Trophoblast cell (in vitro differentiated cells and primary cell): ENCODE measurements at regions not wholly inside any gene's neighbourhood (a gene's known extent, or its start where the extent isn't known, plus 50 kb on each side); places are given as distances from the start of the nearest gene placed in this dataset.

Experiments
- DNase-seq, 2 donors: peaks; one replicate each; pipeline ENCODE4 v3.0.0-alpha.2; 2016
- H2AFZ ChIP-seq: 2 replicates; pipeline ENCODE4 v1.6.1; 2013; ENCODE audit warnings: low read length, moderate library complexity, mild to moderate bottlenecking; ENCODE audit not compliant: insufficient read depth, poor library complexity
- H2AK5ac ChIP-seq: 2 replicates; pipeline ENCODE4 v1.6.1; 2013; ENCODE audit warnings: mild to moderate bottlenecking, low read length
- H2BK120ac ChIP-seq: 2 replicates; pipeline ENCODE4 v1.6.1; 2013; ENCODE audit warnings: low read length, mild to moderate bottlenecking, moderate library complexity; ENCODE audit not compliant: insufficient read depth, poor library complexity
- H2BK12ac ChIP-seq: 2 replicates; pipeline ENCODE4 v1.6.1; 2013; ENCODE audit warnings: mild to moderate bottlenecking, low read length, moderate library complexity
- H2BK5ac ChIP-seq: 2 replicates; pipeline ENCODE4 v1.6.1; 2013; ENCODE audit warnings: low read length, low read depth, moderate library complexity, mild to moderate bottlenecking; ENCODE audit not compliant: poor library complexity
- H3K14ac ChIP-seq: 2 replicates; pipeline ENCODE4 v1.6.1; 2013; ENCODE audit warnings: mild to moderate bottlenecking, low read length
- H3K18ac ChIP-seq: 2 replicates; pipeline ENCODE4 v1.6.1; 2013; ENCODE audit warnings: mild to moderate bottlenecking, low read length
- H3K23ac ChIP-seq: 2 replicates; pipeline ENCODE4 v1.6.1; 2013; ENCODE audit warnings: low read length
- H3K27ac ChIP-seq: 2 replicates; pipeline ENCODE4 v1.5.1; 2013; ENCODE audit warnings: low read depth, mild to moderate bottlenecking, inconsistent platforms, low read length, moderate library complexity
- H3K27me3 ChIP-seq: 2 replicates; pipeline ENCODE4 v1.6.1; 2013; ENCODE audit warnings: inconsistent platforms, mild to moderate bottlenecking, low read length, moderate library complexity; ENCODE audit not compliant: insufficient read depth
- H3K36me3 ChIP-seq, 2 experiments: 1 replicate in 1 of 2; 2 replicates in 1 of 2; pipeline ENCODE4 v1.6.1; 2013; ENCODE audit warnings: low read length in 2 of 2, mild to moderate bottlenecking in 2 of 2, moderate library complexity in 1 of 2; ENCODE audit not compliant: insufficient read depth in 2 of 2, control insufficient read depth in 1 of 2
- H3K4ac ChIP-seq: 2 replicates; pipeline ENCODE4 v1.6.1; 2013; ENCODE audit warnings: low read depth, mild to moderate bottlenecking, low read length, moderate library complexity
- H3K4me1 ChIP-seq, 2 experiments: 1 replicate in 1 of 2; 2 replicates in 1 of 2; pipeline ENCODE4 v1.6.1; 2013; ENCODE audit warnings: low read length in 2 of 2, mild to moderate bottlenecking in 2 of 2, moderate library complexity in 1 of 2; ENCODE audit not compliant: insufficient read depth in 2 of 2, control insufficient read depth in 1 of 2
- H3K4me2 ChIP-seq: 2 replicates; pipeline ENCODE4 v1.6.1; 2013; ENCODE audit warnings: inconsistent platforms, mild to moderate bottlenecking, low read length, moderate library complexity
- H3K4me3 ChIP-seq: 2 replicates; pipeline ENCODE4 v1.5.1; 2013; ENCODE audit warnings: mild to moderate bottlenecking, low read depth, low read length, inconsistent platforms
- H3K79me1 ChIP-seq: one replicate; pipeline ENCODE4 v1.6.1; 2013; ENCODE audit warnings: low read length
- H3K79me2 ChIP-seq: 2 replicates; pipeline ENCODE4 v1.6.1; 2013; ENCODE audit warnings: low read length, mild to moderate bottlenecking; ENCODE audit not compliant: control insufficient read depth, insufficient read depth, poor library complexity
- H3K9ac ChIP-seq: 2 replicates; pipeline ENCODE4 v1.6.1; 2013; ENCODE audit warnings: mild to moderate bottlenecking, low read length
- H3K9me3 ChIP-seq: 2 replicates; pipeline ENCODE4 v1.6.1; 2013; ENCODE audit warnings: low read depth, mild to moderate bottlenecking, control low read depth, inconsistent platforms, low read length; ENCODE audit not compliant: insufficient read depth
- H4K12ac ChIP-seq: 2 replicates; pipeline ENCODE4 v1.6.1; 2013; ENCODE audit warnings: low read depth, mild to moderate bottlenecking, low read length, moderate library complexity
- H4K8ac ChIP-seq: 2 replicates; pipeline ENCODE4 v1.6.1; 2013; ENCODE audit warnings: low read depth, mild to moderate bottlenecking, low read length, moderate library complexity
- H4K91ac ChIP-seq: one replicate; pipeline ENCODE4 v1.6.1; 2013; ENCODE audit warnings: low read depth, mild to moderate bottlenecking, low read length, moderate library complexity
- WGBS: extraction: QIAGEN DNeasy Blood & Tissue Kit; methylation state at CpG from one replicate; pipeline ENCODE4 v1.1.7; 2013; ENCODE audit warnings: missing lambda C conversion rate; ENCODE audit not compliant: insufficient read length, insufficient coverage; ENCODE audit errors: extremely low coverage; 5-methylcytosine and 5-hydroxymethylcytosine counted together

DNA sequence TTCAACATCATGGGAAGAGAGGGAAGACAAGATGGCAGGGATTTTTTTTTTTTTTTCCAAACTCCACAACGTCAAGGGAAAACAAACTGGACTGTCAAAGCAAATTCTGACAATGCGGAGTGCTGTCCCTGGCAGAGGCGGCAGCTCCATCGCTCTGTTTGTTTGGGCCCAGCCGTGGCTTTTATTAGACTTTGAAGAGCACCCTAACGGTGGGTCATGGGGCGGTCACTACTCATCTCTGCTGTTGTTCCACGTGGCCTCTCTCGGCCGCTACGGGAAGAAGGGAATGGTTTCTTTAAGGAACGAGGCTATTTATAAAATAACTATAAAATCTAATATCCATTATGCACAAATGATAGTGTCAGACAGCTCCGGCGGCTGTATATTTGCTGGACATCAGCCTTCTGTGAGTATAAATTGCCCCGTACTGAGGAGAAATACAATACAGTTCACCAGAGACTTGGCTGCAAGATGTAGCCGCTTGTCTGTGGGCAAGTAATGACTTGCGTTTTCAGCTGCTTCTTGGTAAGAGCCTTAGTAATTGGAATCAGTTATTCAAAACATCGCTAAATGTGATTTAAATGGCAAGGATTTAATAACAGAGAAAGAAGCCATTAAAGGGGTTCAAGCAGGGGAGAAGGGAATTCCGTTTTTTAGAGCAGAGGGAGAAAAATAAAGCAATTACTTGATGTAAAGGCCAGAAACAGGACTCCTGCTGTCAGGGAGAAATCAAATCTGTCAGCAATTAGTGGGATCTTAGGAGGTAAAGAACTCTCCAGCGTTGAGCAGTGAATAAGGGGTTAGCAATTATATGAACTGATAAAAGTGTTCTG is 61.7 kb upstream of the RAB11FIP2 start:
- Histone ChIP-seq H2BK5ac (no peak overlapping the region), H3K79me2 (no peaks in the 10 kb centered on the region), H2BK12ac (no peak overlapping the region), H3K9ac (no peak overlapping the region), H2BK120ac (no peak overlapping the region), H3K27me3 (no peaks in the 10 kb centered on the region), H3K4me2 (no peak overlapping the region), H3K4ac (no peak overlapping the region), H3K79me1 (no peaks in the 10 kb centered on the region), H2AK5ac (no peak overlapping the region), H3K27ac (no peak overlapping the region), H3K4me1 (no peaks in the 10 kb centered on the region), H3K23ac (no peak overlapping the region), H3K9me3 (no peaks in the 10 kb centered on the region), H3K14ac (no peak overlapping the region), H4K91ac (no peak overlapping the region), H4K8ac (no peak overlapping the region), H4K12ac (no peak overlapping the region), H3K36me3 (no peaks in the 10 kb centered on the region), H3K18ac (no peak overlapping the region), H2AFZ (no peak overlapping the region), H3K4me3 (no peak overlapping the region)
- no CpG with 5 or more reads among the region's 20 CpGs for whole genome bisulfite sequencing
- DNase-seq = no peak

DNA sequence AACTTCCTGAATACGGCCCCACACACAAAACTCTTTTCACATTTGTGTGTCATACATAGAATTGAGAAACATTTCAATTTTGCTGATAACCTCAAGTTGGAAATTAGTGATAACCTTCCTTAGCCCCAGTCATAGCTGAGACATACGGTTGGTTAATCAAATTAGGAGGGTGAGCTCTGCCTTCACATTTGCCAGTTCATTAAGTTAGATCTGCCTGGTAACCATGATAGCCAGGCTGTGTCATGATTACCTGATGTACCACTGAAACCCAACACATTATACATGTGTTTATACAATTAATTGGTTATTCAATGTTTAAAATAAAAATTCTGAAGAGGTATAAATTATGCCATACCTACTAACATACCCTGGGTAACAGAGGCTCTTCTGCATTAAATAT is 60.8 kb upstream of the RAB11FIP2 start:
- H3K36me3 ChIP-seq = no peaks in the 10 kb centered on the region
- no peak overlapping the region for H4K8ac ChIP-seq
- H3K9ac ChIP-seq = no peak overlapping the region
- no peaks in the 10 kb centered on the region for H3K79me1 ChIP-seq
- no peak overlapping the region for H2AK5ac ChIP-seq
- no peaks in the 10 kb centered on the region for H3K27me3 ChIP-seq
- H4K91ac ChIP-seq = no peak overlapping the region
- no peak overlapping the region for H3K14ac ChIP-seq
- H2BK120ac ChIP-seq = no peak overlapping the region
- no peak overlapping the region for H3K27ac ChIP-seq
- H4K12ac ChIP-seq = no peak overlapping the region
- no peaks in the 10 kb centered on the region for H3K9me3 ChIP-seq
- H3K23ac ChIP-seq = no peak overlapping the region
- DNase-seq = no peak
- H3K4me1 ChIP-seq = no peaks in the 10 kb centered on the region
- H2BK5ac ChIP-seq = no peak overlapping the region
- H2AFZ ChIP-seq = no peak overlapping the region
- no peak overlapping the region for H3K4me3 ChIP-seq
- no peaks in the 10 kb centered on the region for H3K79me2 ChIP-seq
- H3K4ac ChIP-seq = no peak overlapping the region
- H3K4me2 ChIP-seq = no peak overlapping the region
- WGBS = no CpG with 5 or more reads among the region's 2 CpGs
- no peak overlapping the region for H2BK12ac ChIP-seq
- no peak overlapping the region for H3K18ac ChIP-seq

DNA sequence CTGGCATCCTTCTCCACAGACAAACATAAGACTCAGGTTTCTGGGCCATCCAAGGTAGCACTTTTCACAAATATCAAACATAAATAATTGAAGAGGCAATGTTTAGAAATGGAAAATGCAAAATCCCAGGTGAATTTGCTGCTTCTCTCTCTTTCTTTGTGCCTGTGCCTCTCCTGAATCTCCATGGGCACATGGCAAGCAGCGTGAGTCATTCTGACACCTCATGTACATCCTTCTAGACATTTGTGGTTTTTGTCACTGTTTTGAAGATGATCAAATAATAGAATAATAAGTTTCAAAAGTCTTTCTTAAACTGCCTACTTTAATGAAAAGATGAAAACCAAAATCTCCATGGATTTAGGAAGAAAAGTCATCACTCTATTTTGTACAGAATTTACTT is 60.3 kb upstream of the RAB11FIP2 start:
- Histone ChIP-seq H4K12ac (no peak overlapping the region), H3K79me2 (no peaks in the 10 kb centered on the region), H4K91ac (no peak overlapping the region), H3K14ac (no peak overlapping the region), H3K18ac (no peak overlapping the region), H2AK5ac (no peak overlapping the region), H2BK5ac (no peak overlapping the region), H3K79me1 (no peaks in the 10 kb centered on the region), H3K9me3 (no peaks in the 10 kb centered on the region), H2BK120ac (no peak overlapping the region), H2BK12ac (no peak overlapping the region), H3K36me3 (no peaks in the 10 kb centered on the region), H3K4me1 (no peaks in the 10 kb centered on the region), H3K27me3 (no peaks in the 10 kb centered on the region), H4K8ac (no peak overlapping the region), H3K4me2 (no peak overlapping the region), H3K9ac (no peak overlapping the region), H2AFZ (no peak overlapping the region), H3K4ac (no peak overlapping the region), H3K23ac (no peak overlapping the region), H3K27ac (no peak overlapping the region), H3K4me3 (no peak overlapping the region)
- DNase-seq = no peak
- WGBS = no CpG with 5 or more reads among the region's 1 CpG

DNA sequence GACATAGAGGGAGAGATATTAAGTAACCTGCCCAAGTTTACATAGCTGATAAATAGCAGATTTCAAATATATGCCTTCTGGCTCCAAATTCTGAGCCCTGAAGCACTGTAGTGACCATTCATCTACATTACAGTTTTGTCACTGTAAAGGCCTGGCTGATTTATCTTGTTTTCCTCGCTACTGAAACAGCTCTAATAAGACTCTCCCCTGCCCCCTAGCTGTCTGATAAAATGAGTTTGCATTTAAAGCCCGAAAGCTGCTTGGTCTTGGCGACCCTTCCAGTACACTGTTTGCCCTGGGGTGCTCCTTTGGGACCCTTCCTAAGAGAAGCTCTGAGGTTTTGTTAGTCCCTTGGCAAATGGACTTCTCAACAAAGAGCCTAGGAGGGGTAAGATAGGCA is 59.7 kb upstream of the RAB11FIP2 start:
- Histone ChIP-seq H4K12ac (no peak overlapping the region), H2BK120ac (no peak overlapping the region), H3K79me2 (no peaks in the 10 kb centered on the region), H2BK5ac (no peak overlapping the region), H2AFZ (no peak overlapping the region), H2BK12ac (no peak overlapping the region), H3K36me3 (no peaks in the 10 kb centered on the region), H3K18ac (no peak overlapping the region), H3K23ac (no peak overlapping the region), H3K4me1 (no peaks in the 10 kb centered on the region), H3K14ac (no peak overlapping the region), H3K4me3 (no peak overlapping the region), H3K9ac (no peak overlapping the region), H3K27ac (no peak overlapping the region), H3K4me2 (no peak overlapping the region), H4K91ac (no peak overlapping the region), H3K79me1 (no peaks in the 10 kb centered on the region), H3K9me3 (no peaks in the 10 kb centered on the region), H3K27me3 (no peaks in the 10 kb centered on the region), H4K8ac (no peak overlapping the region), H2AK5ac (no peak overlapping the region), H3K4ac (no peak overlapping the region)
- WGBS = no CpG with 5 or more reads among the region's 3 CpGs
- DNase-seq = peak in 1 of 2 donors; percentile 39
